ENCODE measurements at regions not wholly inside any gene's neighbourhood (a gene's known extent, or its start where the extent isn't known, plus 50 kb on each side); places are given as distances from the start of the nearest gene placed in this dataset.
A peak's percentile ranks its signal among the peaks of the same experiment; 100 is the strongest.

DNA sequence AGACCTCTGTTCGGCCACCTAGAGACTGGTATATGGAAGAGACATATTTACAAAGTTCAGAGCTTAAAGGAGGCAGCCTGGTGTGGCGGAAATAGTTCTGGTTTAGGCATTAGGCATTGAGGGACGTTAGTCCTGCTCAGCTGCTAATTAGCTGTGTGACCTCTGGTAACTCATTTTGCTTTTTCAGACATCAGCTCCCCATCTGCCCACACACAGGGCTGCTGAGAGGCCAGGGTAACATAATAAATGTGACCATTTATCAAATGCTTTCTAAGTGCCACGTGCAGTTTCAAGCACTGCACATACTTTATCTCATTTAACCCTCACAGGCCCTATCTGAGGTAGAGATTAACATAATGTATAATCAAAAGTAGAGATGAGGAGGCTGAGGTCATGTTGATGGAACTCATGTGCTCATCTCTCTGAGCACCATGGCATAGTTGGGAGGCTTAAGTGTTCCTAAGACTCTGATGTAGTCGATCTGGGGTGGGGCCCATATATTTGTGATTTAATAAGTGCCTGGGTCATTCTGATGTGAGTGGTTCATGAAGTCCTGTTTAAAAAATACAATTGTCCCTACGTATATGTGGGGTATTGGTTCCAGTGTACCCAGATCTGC is 267.2 kb upstream of the PLXNA2 start:
- no peak for DNase-seq

DNA sequence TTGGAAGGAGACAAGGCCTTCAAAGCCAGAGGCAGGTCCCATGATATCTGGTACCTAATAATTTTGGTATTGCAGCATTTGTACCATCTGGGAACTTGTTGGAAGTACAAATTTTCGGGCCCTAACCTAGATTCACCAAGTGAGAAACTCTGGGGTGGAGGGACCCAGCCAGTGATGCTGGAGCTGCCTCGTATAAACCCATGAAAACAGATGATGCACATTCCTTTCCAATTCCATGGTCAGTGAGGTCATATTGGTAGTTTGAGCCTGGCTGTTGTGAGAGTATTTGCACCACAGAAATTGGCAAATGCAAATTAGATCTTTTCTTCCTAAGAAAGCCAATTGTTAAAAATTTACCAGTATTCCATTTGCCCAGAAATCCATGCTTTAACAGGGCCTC is 269.6 kb upstream of the PLXNA2 start:
- no peak for DNase-seq

DNA sequence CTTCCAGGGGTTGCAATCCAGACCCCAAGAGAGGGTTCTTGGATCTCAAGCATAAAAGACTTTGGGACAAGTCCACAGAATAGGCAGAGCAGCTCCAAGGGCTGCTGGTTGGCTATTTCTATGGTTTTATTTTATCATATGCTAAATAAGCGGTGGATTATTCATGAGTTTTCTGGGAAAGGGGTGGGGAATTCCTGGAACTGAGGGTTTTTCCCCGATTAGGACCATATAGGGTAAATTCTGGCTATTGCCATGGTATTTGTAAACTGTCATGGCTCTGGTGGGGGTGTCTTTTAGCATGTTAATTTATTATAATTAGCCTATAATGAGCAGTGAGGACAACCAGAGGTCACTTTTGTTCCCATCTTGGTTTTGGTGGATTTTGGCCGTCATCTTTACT is 270.9 kb upstream of the PLXNA2 start:
- no peak for DNase-seq

GRCh38 chr1:208516780-208517179 is 272.6 kb upstream of the PLXNA2 start:
- DNase-seq: no peak

- DNase-seq: no peak
Measured at GRCh38 chr1:208520438-208521099, 276.4 kb upstream of the PLXNA2 start.

DNA sequence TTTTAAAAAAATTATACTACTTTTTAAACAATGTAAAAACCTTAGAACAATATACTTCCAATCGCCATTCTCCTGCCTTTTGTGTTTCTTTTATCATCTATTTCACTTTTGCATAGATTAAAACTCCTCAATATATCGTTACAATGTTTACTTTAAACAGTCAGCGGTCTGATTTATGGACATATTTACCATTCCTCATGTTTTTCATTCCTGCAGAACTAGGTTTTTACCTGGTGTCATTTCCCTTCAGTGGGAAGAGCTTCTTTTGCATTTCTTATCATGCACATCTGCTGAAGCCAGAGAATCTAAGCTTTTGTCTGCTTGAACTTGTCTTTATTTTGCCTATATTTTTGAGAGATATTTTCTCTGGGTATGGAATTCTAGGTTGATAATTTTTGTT is 277.4 kb upstream of the PLXNA2 start:
- no peak for DNase-seq

DNA sequence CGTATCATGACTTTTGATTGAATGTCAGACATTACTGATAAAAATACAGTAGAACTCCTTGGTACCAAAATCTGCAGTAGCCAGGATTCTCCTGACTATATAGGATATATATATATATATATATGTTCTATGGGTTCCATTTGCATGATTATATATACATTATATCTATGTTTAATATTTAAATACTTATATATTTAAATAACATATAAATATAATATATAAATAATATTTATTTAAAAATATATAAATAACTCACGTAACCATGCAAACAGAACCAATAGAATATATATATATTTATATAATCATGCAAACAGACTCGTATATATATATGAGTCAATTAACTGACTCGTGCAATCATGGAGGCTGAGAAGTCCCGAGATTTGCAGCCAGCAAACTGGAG is 278.8 kb upstream of the PLXNA2 start:
- DNase-seq: no peak

GRCh38 chr1:208524376-208524775 is 280.2 kb upstream of the PLXNA2 start:
- DNase-seq: no peak

DNA sequence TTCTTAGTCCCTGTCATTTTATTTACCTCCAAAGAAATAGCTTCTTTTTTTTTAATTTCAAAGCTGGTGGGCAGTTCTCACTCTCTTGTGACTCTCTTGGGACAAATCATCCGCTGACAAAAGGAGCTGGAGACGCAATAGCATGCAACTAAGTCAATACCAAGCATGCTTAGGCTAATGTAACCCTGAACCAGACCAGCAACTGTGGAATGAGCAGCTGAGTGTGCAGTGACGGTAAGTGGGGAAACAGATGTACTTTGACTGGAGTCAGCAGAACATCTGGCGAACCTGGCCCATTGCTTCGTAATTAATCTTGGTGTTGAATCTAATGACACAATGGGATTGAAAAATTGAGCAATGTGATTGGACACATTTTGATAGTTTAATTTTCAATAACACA is 280.7 kb upstream of the PLXNA2 start:
- no peak for DNase-seq

DNA sequence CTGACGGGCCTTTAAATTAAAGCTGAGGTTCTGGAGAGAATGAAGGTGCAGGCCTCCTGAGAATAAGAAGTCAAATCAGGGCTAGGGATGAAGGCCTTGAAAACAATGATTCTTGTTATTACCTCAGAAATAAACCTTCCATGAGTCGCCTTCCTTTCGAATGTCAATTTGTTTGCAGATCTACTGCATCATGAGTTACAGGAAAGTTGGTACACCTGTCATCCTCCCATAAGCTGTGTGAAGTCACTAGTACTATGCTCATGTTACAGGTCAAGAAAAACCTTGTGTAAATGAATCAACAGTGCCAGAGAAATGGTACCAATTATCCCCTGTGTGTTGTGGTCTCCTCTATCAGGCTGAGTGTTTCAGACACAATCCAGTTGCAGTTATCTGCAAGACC is 281.2 kb upstream of the PLXNA2 start:
- DNase-seq: no peak

GRCh38 chr1:208526613-208527125 is 282.5 kb upstream of the PLXNA2 start:
- no peak for DNase-seq

- DNase-seq: no peak
Measured at GRCh38 chr1:208527156-208527555, 283.0 kb upstream of the PLXNA2 start.

DNA sequence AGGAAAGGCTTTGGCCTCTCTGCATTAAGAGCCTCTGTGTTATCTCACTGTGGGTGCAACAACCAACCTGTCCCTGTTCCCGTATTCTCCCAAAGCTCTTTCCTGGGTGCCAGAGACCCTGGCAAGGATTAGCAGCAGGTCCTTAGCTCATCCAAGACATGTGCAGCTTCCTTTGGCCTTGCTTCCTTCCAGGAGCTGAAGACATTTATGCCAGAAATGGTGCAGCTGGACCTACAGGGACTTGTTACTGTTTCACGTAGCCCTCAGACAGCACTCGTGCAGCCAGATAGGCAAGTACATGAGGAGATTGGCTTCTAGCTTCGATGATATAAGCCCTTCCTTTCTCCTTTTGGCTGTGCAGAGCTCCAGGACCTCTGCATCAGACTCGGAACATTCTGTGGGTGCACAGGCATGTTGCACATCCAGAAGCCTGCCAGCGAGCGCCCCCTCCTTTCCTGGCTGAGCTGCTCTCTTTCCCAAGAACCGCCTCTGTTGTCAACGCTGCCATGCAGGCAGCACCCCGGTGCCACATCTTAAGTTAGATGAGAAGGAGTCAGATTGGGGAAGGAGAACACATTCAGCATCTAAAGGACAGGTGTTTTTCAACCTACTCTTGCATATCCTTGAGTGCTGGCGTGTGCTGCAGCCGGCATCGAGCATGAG is 284.5 kb upstream of the PLXNA2 start:
- peak in 18 of 51 donors; percentile 2 to 74 (median 20) for DNase-seq

GRCh38 chr1:208531003-208531750 is 287.0 kb upstream of the PLXNA2 start:
- DNase-seq: no peak

- DNase-seq: no peak
Measured at GRCh38 chr1:208533746-208534598, 289.8 kb upstream of the PLXNA2 start.

GRCh38 chr1:208534599-208534897 is 290.4 kb upstream of the PLXNA2 start:
- DNase-seq: no peak

DNA sequence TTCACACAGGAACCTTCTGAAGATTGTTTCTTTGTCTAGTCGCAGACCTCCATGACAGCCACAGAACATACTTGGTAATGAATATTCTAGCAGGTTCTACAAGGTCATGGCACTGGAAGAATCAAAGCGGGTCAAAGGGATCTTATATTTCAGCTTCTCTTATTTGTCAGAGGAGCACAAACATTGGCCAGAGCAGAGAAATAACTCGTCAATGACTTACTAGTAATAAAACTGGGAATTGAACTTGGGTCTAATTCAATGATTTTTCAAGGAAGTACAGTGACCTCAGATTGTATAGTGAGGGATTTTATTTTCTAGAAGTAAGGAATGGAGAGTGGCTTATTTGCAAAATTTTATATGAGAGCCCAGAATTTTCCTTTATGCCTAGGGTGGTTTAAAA is 290.8 kb upstream of the PLXNA2 start:
- no peak for DNase-seq

DNA sequence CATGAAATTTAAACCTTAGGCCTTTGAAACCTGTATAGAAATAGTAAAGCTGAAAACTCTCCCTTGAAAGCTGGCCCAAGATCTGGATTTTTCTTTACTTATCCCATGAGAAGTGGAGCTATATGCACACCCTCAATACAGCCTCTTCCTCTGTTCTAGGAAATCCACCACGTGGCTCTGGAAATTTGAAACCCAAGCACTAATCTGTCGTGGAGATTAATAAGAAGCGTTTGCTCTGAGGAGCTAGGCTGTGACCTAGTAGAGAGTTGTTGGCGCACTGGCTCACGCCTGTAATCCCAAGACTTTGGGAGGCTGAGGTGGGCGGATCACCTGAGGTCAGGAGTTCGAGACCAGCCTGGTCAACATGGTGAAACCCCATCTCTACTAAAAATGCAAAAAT is 291.3 kb upstream of the PLXNA2 start:
- DNase-seq: no peak

- DNase-seq: no peak
Measured at GRCh38 chr1:208536212-208536611, 292.0 kb upstream of the PLXNA2 start.

- DNase-seq: no peak
Measured at GRCh38 chr1:208537198-208537597, 293.0 kb upstream of the PLXNA2 start.

DNA sequence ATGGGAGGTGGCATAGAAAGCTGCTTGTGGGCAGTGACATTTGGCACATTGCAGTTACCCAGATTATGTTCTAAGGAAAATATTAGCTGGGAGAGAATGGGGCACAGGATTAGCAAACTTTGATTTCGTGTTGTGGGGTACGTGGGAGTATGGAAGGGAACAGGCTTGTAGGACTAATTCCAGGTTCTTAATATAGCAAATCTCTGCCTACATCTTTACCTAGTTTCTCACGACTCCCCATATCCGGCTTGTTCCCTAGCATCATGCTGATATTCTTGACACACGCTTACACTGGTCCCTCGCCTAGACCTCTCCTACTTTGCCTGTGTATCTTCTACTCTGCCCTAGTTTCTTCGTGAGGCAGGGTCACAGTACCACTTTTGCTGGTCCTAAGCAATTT is 293.9 kb upstream of the PLXNA2 start:
- no peak for DNase-seq

Data from hypothalamus (tissue), 51 donors.